Body of pancreas (tissue), 4 donors: ENCODE measurements at regions not wholly inside any gene's neighbourhood (a gene's known extent, or its start where the extent isn't known, plus 50 kb on each side); places are given as distances from the start of the nearest gene placed in this dataset.
"Not testable (repeated sequence)": the region's sequence is repeated elsewhere in the genome, so short reads cannot be mapped to it uniquely, and the experiment has no call there.

ENCODE experiments used
- CTCF ChIP-seq, 7 experiments: fragments of 450-650 bp in 4 of 7; fragments of 200-600 bp in 3 of 7; sonication (generic) in 3 of 7; IDR thresholded peaks; one replicate each; pipeline ENCODE4 v1.5.1; 2016 to 2019; ENCODE audit warnings: antibody characterized with exemption in 7 of 7
- POLR2A ChIP-seq, 3 donors: fragments of 450-650 bp; IDR thresholded peaks; one replicate each; pipeline ENCODE4 v1.6.1; 2016; ENCODE audit warnings: antibody characterized with exemption in 3 of 3, mild to moderate bottlenecking in 2 of 3

- TF ChIP-seq POLR2A, CTCF (IDR thresholded peaks at IDR 0.05): not testable (repeated sequence)
These were observed 315.6 kb downstream of the DMAC1 start for GRCh38 chr9:7484014-7484413.
